NCI-H2196 treated with DMSO at 0.1 percent for 48 hours (cell line): ENCODE measurements at regions not wholly inside any gene's neighbourhood (a gene's known extent, or its start where the extent isn't known, plus 50 kb on each side); places are given as distances from the start of the nearest gene placed in this dataset.

Experiments used
- DNase-seq: peaks from one replicate; lab custom pipeline; 2025; ENCODE audit not compliant: unreplicated experiment; lab: John Stamatoyannopoulos, UW

DNA sequence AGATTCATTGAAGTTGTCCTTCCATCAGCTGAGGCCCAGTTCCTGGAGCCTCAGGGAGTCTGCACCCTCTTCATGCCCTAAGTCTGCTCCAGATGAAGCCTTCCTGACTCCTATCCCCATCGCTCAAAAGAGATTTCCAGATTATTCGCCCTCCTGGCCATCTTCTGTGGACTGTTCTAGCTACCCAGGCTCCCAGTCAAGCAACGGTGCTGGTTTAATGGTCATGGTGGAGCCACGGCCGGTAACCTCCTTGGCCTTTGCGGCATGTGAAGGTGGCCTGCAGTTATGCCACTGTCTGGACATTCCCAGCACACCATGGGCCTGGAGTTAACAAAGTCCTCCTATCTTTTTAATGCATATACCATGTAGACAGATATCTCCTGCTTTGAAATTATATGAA is 140.1 kb upstream of the ASB18 start:
- no peak for DNase-seq

DNA sequence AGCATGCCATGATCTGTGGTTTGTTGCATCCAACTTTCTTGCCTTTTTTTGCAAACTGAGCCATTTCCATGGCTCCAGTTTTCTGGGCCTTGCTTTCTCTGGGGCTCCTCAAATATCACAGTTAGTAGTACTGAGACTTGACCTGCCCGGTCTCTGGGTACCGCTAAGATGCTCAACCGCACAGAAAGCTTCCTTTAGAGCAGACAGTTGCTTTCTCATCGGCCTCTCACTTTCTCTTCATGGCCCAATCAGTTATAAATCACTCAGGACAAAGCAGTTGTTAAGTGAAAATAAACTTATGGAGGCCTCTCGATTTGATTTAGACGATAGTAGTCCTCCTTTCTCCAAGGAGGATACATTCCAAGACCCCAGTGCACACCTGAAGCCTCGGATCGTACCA is 141.2 kb upstream of the ASB18 start:
- no peak for DNase-seq

DNA sequence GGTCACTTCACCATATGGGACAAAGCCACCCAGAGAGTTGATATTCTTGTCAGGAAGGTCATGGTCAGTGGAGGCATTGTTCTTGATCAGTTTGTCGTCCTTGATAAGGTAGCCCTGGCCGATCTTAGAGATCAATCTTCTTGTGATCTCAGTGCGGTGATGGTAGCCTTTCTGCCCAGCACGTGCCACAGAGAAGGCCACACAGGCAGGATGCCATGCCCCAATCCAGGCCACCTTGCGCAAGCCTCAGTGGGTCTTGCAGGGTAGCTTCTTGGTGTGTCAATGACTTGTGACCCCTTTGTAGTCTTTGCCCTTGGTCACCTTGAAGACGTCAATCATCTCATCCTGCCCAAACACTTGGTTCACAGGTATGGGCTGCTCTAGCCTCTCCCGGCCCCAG is 143.9 kb upstream of the ASB18 start:
- DNase-seq, result no peak

DNA sequence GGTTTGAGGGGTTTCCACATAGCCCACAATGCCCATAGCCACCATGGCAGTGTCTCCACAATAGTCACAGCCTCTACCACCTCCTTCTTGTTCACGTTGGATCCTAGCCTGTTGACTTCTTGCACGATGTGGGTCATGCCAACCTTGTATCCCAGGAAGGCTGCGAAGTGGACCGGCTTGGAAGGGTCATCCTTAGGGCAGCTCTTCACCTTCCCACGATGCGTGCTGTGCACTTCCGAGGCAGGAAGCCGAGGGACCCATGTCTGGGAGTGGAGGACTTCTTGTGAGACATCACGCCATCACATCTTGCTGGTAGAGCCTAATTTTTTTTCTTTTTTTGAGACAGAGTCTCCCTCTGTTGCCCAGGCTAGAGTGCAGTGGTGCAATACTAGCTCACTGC is 144.6 kb upstream of the ASB18 start:
- DNase-seq, result no peak

DNA sequence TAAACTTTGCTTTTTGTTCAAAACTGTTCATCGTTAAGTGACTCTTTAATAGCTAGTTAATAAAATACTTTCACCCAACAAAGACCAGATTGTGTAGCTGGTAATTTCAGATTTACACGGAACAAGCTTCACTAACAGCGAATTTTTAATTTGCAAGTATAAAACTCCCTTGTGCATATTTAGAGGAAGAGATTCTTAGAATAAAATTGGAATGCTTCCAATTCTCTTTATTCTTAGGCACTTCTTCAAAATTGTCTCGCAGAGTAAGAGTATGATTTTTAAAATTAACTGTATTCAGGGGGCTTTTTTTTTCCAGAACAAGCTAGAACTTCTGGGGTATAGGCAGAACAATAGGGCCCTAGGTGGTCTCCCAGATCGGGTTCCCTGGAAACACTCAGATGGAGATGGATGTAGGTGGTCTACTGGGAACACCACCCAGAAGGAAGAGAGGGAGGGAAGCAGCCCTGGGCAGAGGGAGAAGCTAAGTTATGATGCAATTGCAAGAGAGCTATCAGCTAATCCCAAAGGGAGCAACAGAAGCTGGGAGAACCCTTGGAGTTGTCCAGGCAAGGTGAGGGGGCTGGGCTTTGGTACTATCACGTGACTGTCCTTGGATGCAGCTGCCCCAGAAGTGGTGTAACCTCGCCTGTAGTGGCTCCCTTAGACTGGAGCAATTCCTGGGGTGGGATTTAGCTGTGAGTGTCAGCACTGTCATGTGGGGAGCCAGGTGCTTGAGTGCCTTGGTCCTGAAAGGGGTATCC is 151.7 kb upstream of the ASB18 start:
- DNase-seq, result no peak

DNA sequence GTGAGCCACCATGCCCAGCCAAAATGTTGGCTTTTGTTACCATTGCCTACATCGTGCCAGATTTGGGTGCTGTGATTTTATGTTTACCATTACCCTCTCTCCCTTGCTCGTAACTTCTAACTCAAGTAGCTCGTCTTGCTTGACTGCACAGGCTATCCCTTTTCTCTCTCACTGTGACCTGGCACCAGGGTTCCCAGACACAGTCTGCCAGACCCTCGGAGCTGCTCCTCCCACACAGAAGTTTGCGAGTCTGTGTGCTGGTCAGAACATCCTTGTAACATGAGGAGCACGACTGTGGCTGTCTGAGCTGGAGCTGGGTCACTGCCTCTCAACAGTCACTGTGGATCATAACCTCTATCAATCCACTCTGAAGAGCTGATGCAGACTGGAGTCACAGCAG is 152.5 kb upstream of the ACKR3 start:
- DNase-seq, result no peak

DNA sequence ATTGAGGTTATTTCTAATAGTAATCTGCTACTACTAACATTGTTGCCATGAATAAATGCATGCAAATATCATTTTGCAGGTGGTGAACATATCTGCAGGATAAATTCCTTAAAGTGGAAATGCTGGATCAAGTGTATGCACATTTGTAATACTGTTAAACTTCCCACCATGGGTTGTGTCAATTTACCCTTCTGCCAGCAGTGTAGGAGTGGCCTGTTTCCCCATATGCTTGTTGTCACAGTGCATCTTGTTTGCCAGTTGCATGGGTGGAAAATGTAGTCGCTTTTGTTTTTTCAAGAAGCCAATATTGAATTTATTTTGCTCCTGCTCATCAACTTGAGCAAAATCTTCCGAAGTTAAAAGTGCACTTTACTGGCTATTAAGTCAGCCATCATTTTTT is 139.0 kb upstream of the ACKR3 start:
- no peak for DNase-seq

DNA sequence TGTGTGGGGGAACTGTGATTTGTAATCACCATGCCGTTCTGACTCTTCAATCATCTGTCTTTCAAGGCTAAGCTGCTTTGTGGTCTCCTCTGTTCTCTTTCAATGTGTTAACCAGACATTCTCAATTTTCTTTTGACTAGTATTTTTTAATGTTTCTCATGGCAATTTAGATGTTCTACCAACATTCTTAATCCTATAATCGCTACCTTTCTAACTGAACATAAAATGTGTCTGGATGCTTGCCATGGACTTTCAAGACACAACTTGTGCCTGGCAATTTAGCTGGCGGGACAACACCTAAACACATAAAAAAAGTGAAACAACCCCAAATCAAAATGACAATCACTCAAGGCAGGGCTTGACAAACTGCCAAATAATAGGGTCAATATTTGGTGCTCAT is 135.0 kb upstream of the ACKR3 start:
- DNase-seq, result no peak

DNA sequence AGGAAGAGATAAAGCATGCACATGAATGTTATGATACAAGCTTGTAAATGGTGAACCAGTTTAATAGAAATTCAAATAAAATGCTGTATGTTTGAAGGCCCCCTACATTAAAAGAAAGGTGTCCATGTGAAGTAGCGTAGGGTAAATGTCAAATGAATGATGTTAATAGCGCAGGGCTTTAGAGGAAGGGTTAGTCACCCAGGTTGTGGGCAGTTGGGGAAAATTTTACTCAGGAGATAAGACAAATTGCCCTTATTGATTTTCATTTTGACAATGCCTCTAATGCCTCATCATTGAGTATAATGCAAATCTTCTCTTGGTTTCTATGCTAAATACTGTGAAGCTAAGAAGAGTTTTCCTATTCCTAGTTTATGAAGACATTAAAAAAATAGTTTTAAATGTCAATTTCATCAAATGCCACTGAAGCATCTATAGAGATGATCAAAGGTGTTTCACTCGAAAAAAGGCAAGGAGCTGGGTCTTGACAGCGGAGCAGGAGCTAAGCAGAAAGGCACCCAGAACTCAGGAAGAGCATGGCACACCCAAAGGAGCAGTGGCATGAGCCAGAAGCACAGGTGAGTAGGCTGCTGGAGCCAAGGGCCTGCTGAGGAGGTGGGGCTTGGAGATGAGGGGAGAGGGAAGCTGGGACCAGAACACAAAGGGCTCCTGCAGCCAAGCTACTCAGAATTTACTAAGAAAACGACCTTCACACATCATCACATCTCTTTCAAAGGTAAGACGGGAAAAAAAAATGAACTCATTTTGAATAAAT is 129.3 kb upstream of the ACKR3 start:
- DNase-seq, result no peak

DNA sequence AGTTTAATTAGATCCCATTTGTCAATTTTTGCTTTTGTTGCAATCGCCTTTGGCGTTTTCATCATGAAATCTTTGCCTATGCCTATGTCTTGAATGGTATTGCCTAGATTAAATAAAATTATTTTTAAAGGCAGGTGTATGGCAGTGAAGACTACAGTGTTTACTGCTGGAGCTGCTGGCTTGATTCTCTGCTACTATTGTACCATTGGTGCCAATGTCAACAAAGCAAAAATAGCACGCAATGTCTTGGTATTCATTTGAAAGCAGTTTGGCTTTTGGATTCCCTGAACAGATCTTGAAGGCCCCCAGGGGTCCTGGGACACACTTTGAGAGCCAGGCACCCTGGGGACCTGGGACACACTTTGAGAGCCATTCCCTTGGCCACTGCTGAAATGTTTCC is 125.4 kb upstream of the ACKR3 start:
- no peak for DNase-seq

DNA sequence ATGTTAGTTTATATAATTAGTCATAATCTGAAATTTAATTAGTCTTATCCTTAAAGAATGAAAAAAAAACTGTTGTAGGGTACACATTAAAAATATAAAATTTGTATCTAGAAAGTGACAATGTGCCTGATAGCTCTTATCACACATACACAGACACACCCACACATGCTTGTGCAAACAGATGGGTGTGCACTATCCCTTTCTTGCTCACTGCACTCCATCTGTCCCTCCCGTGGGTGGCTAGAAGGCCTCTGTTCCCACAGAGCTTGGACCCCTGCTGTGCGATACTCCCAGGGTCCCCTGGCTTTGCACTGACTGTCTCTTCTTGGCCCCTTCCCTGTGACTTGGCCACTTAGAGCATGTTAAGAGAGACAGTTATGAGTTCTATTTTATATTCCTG is 123.9 kb upstream of the ACKR3 start:
- no peak for DNase-seq

DNA sequence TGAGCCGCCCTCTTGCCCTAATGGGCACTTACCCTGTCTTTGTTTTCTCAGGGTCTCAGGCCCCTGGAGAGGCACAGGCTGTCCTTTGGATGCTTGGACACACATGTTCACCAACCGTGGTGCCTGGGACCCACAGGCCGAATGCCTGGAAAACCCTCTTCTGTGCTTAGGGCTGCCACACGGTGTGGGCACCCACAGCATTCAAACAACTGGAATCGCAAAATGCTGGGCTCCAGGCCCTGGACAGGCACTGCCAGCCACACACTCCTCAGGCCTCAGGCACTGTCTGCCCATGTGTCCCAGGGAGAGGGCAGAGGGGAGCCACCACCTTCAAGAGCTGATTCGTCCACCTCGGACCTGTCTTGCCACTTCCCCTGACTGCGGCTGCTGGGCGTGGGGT is 123.1 kb upstream of the ACKR3 start:
- DNase-seq, result no peak

DNA sequence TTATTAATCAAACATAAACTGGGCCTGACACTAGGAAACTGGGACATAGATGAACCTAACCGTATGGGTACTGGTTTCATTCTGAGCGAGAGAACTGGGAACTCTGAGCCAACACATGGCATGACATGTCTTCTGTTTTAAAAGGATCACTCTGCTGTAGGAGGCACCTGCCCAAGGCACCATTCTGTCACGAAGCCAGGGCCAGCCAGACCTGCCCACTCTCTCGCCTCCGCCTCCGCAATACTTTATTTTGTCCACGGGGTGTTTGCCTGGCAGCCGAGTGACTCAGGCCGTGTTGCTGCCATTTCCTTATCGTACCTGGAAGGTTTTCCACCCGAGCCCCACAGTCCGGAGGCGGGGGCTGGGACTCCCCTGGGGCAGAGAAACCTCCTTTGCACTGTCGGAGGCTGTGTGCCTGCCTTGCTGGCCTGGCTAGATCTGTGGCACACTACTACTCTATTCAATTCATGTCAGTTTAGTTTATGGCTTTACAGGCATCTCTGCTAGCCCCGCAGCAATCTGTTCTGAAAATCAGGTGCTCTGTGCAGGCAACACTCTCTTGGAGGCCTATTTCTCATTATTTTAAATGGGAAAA is 120.4 kb upstream of the ACKR3 start:
- DNase-seq, result peak; percentile 20

DNA sequence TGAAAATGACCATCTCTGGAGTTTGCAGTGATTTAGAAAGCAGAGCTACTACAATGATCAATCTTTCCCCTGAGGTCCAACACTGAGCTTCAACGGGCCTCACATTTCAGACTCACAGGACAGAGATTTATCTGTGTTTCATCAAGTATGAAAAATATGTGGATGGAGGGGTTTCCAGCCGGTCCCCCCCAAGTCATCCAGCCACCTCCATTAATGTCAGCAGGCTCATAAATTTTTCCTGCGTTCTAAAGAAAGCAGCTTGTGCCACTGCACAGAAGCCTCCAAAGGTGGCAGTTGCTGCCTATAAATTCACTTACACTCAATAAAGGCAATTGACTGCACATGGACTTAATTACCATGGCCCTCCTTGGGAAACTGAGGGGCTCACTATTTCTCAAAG is 117.4 kb upstream of the ACKR3 start:
- no peak for DNase-seq

DNA sequence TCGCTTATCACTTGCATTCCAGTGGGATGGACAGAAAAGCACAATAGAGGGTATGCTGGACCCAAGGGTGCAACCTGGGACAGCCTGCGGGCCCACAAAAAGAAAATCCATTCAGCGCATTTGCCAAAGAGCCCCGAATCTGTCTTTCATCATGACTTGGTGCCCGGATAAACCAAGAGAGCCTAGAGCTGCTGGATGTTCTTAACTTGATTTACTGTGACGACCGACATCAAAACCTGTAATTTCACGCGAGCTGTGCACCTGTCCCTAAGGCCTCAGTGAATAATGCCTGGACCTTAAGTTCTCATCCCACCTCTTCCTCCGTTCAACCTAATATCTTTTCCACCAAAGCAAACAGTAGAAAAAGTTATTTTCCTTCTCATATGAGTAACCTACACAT is 115.5 kb upstream of the ACKR3 start:
- DNase-seq, result no peak

DNA sequence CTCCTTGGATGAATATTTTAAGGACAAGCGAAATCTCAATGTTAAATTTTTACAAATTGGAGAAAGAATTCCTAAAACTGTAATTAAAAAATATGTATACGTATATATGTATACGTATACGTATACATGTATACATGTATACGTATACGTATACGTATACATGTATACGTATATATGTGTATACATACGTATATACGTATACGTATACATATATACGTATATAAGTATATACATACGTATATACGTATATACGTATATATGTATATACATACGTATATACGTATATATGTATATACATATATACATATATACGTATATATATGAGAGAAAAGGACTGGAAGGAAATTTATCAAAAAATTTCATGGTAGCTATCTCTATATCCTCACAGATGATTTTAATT is 110.2 kb upstream of the ACKR3 start:
- DNase-seq, result no peak

DNA sequence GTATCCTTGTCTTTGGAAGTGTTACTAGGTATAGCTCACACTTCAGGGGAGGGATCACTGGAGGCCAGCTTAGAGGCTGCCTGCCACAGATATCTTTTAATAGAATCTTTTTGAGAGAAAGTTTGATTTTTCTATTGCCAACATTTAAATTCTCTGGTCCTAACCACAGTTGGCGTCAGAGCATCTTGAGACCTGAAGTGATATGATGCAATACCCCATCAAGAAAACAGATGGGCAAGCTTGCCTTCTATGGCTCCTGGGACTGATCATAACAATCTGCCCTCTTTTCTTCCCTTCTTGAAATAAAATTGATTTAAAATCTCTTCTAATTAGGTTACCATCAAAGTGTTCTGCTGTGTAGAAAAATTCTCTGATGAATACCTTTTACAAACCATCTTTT is 105.5 kb upstream of the ACKR3 start:
- DNase-seq, result no peak

DNA sequence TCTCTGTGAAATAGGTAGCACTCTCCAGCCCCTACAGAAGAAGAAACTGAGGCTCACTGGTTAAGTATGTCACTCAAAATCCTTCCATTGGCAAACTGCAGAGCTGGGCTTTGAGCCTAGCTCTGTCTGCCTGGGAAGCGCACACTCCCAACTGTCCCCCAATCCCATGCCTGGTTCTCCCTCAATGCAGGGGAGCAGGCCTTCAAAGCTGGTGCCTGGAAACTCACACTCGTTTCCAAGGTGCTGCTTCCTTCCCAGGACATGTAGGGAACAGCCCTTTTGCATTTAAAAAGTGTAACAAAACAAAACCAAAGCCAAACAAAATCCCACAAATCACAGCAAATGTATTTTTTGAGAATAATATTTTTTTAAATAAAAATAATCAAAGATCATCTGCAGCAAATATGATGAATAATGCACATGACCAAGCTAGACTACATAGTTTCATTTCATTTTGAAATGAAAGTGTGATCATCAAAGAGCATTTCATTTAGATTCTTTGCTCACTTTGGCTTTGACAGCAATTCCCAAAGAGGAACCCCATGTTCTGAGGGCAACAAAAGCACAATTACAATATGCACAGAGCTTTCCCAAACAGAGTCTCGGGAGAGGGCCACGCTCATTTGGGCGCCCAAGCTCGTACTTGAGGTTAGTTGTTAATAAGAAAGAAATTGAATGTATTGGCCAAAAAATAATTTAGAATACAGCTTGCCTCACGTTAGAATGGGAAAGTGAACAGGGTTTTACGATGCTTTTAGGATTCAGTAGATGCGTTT is 96.7 kb upstream of the ACKR3 start:
- DNase-seq, result no peak

DNA sequence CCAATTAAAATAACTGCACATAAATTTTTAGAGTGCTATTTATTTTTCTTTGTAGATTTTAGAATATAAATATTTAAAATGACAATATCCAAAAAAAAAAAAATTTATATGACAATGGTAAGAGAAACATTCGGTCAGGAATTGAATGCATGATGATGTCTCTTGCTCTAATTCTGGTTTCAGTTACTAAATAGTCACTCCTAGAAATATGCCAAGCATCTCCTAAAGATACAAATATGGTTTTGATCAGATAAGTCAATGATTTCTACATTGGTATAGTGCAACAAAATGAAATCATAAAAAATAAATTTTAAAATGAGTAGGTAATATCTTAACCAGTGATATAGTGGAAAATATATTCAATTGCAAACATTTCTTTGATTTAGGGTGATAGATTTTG is 95.9 kb upstream of the ACKR3 start:
- no peak for DNase-seq

DNA sequence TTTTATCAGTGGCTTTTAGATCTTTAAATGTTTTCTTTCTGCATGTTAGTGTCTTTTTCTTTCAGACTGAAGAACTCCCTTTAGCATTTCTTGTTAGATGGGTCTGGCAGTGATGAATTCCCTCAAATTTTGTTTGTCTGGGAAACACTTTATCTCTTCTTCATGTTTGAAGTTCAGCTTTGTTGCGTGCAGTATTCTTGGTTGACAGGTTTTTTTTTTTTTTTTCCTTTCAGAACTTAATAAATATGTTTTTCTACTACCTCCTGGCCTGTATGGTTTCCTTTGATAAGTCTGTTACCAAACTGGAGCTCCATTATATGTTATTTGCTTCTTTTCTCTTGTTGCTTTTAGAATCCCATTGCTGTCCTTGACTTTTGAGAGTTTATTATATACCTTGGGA is 89.8 kb upstream of the ACKR3 start:
- DNase-seq, result no peak

DNA sequence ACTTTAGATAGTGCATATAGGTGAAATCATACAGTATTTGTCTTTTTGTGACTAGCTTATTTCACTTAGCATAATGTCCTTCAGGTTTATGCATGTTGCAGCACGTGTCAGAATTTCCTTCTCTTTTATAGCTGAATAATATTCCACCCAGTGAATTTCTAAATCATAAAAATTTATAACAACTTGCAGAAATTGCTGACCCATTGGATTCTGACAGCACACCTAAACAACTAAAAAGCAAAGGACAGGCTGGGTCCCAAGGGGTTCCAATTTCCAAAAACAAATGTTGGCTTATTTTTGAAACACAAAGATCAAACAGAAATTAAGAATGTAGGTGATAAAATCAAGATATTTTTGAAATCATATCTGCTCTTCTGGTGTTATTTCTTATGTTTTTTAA is 86.5 kb upstream of the ACKR3 start:
- no peak for DNase-seq

DNA sequence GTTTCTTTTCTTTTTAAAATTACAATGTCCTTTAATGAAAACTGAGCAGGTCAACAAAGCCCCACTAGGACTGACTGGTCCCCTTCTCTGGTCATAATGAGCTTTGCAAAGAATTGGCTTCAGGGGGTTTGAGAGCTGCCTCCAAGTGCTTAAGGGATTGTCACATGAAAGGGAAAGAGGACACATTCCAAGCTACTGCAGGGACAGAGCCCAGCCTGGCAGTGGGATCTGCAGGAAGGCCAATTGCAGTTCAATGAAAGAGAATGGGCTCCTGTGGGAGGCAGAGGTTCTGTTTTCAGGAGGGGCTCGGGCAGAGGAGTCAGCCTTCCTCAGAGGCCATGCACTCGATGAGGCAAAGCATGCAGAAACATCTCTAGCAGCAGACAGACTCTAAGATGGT is 84.1 kb upstream of the ACKR3 start:
- DNase-seq, result no peak
